ENCODE measurements at regions not wholly inside any gene's neighbourhood (a gene's known extent, or its start where the extent isn't known, plus 50 kb on each side); places are given as distances from the start of the nearest gene placed in this dataset.

GRCh38 chr7:126378642-126379041 is 874.1 kb downstream of the GRM8 start:
- H3K4me3 ChIP-seq (ENCODE audit: low read length) = no peak overlapping the region
- intact Hi-C loops (cut with DNase I) = no loop called here
- H3K9me3 ChIP-seq (ENCODE audit: control insufficient read depth, low read length) = no peaks in the 10 kb centered on the region
- H3K4me1 ChIP-seq (ENCODE audit: control insufficient read depth, insufficient read depth, low read length) = no peaks in the 10 kb centered on the region
- H3K27me3 ChIP-seq (ENCODE audit: control insufficient read depth, insufficient read depth) = no peaks in the 10 kb centered on the region
- ATAC-seq (no peak), DNase-seq (no peak)
- no peak overlapping the region for H3K27ac ChIP-seq (ENCODE audit: low read length)
- 43% methylated on average over 2 of the region's 2 CpGs for WGBS

- Histone ChIP-seq H3K27ac (ENCODE audit: low read length) (no peak overlapping the region), H3K4me3 (ENCODE audit: low read length) (no peak overlapping the region), H3K9me3 (ENCODE audit: control insufficient read depth, low read length) (no peaks in the 10 kb centered on the region), H3K27me3 (ENCODE audit: control insufficient read depth, insufficient read depth) (no peaks in the 10 kb centered on the region), H3K4me1 (ENCODE audit: control insufficient read depth, insufficient read depth, low read length) (no peaks in the 10 kb centered on the region)
- WGBS = 80% methylated on average over 1 of the region's 1 CpG
- intact Hi-C loops (cut with DNase I) = no loop called here
- DNase-seq (no peak), ATAC-seq (no peak)
Measured at GRCh38 chr7:126370038-126370668, 882.6 kb downstream of the GRM8 start.

- ATAC-seq (no peak), DNase-seq (no peak)
- 62% methylated on average over 1 of the region's 1 CpG for WGBS
- no peak overlapping the region for H3K4me3 ChIP-seq (ENCODE audit: low read length)
- H3K9me3 ChIP-seq (ENCODE audit: control insufficient read depth, low read length) = no peaks in the 10 kb centered on the region
- no peaks in the 10 kb centered on the region for H3K4me1 ChIP-seq (ENCODE audit: control insufficient read depth, insufficient read depth, low read length)
- H3K27me3 ChIP-seq (ENCODE audit: control insufficient read depth, insufficient read depth) = no peaks in the 10 kb centered on the region
- intact Hi-C loops (cut with DNase I) = no loop called here
- H3K27ac ChIP-seq (ENCODE audit: low read length) = no peak overlapping the region
Measured at GRCh38 chr7:126362746-126363145, 890.0 kb downstream of the GRM8 start.

GRCh38 chr7:126361183-126361582 is 891.6 kb downstream of the GRM8 start:
- no peaks in the 10 kb centered on the region for H3K9me3 ChIP-seq (ENCODE audit: control insufficient read depth, low read length)
- no peak for DNase-seq
- no peaks in the 10 kb centered on the region for H3K4me1 ChIP-seq (ENCODE audit: control insufficient read depth, insufficient read depth, low read length)
- whole genome bisulfite sequencing = 78% methylated on average over 3 of the region's 3 CpGs
- intact Hi-C loops (cut with DNase I) = no loop called here
- no peak overlapping the region for H3K4me3 ChIP-seq (ENCODE audit: low read length)
- no peak for ATAC-seq
- no peak overlapping the region for H3K27ac ChIP-seq (ENCODE audit: low read length)
- H3K27me3 ChIP-seq (ENCODE audit: control insufficient read depth, insufficient read depth) = no peaks in the 10 kb centered on the region

- no peak for DNase-seq
- H3K4me3 ChIP-seq (ENCODE audit: low read length) = no peak overlapping the region
- intact Hi-C loops (cut with DNase I) = no loop called here
- H3K27me3 ChIP-seq (ENCODE audit: control insufficient read depth, insufficient read depth) = no peaks in the 10 kb centered on the region
- no peaks in the 10 kb centered on the region for H3K9me3 ChIP-seq (ENCODE audit: control insufficient read depth, low read length)
- 46% methylated on average over 4 of the region's 4 CpGs for WGBS
- ATAC-seq = no peak
- no peak overlapping the region for H3K27ac ChIP-seq (ENCODE audit: low read length)
- H3K4me1 ChIP-seq (ENCODE audit: control insufficient read depth, insufficient read depth, low read length) = no peaks in the 10 kb centered on the region
Measured at GRCh38 chr7:126339813-126340212, 912.9 kb downstream of the GRM8 start.

- Histone ChIP-seq H3K4me3 (ENCODE audit: low read length) (no peak overlapping the region), H3K9me3 (ENCODE audit: control insufficient read depth, low read length) (no peaks in the 10 kb centered on the region), H3K27me3 (ENCODE audit: control insufficient read depth, insufficient read depth) (no peaks in the 10 kb centered on the region), H3K4me1 (ENCODE audit: control insufficient read depth, insufficient read depth, low read length) (no peaks in the 10 kb centered on the region), H3K27ac (ENCODE audit: low read length) (no peak overlapping the region)
- ATAC-seq = no peak
- intact Hi-C loops (cut with DNase I) = no loop called here
- DNase-seq = no peak
- WGBS = 65% methylated on average over 1 of the region's 1 CpG
Measured at GRCh38 chr7:126305671-126306070, 947.1 kb downstream of the GRM8 start.

GRCh38 chr7:126303926-126304325 is 948.8 kb downstream of the GRM8 start:
- 79% methylated on average over 1 of the region's 1 CpG for WGBS

GRCh38 chr7:126302639-126303038 is 950.1 kb downstream of the GRM8 start:
- Histone ChIP-seq H3K4me1 (ENCODE audit: control insufficient read depth, insufficient read depth, low read length) (no peaks in the 10 kb centered on the region), H3K27ac (ENCODE audit: low read length) (no peak overlapping the region), H3K4me3 (ENCODE audit: low read length) (no peak overlapping the region), H3K27me3 (ENCODE audit: control insufficient read depth, insufficient read depth) (no peaks in the 10 kb centered on the region), H3K9me3 (ENCODE audit: control insufficient read depth, low read length) (no peaks in the 10 kb centered on the region)
- WGBS = 61% methylated on average over 2 of the region's 2 CpGs
- ATAC-seq (no peak), DNase-seq (no peak)
- intact Hi-C loops (cut with DNase I) = no loop called here

More at GRCh38 chr7:126303926-126304325, 948.8 kb downstream of the GRM8 start:
- intact Hi-C loops (cut with DNase I) = no loop called here
- ATAC-seq (no peak), DNase-seq (no peak)
- no peaks in the 10 kb centered on the region for H3K9me3 ChIP-seq (ENCODE audit: control insufficient read depth, low read length)
- no peaks in the 10 kb centered on the region for H3K27me3 ChIP-seq (ENCODE audit: control insufficient read depth, insufficient read depth)
- H3K4me3 ChIP-seq (ENCODE audit: low read length) = no peak overlapping the region
- H3K27ac ChIP-seq (ENCODE audit: low read length) = no peak overlapping the region
- no peaks in the 10 kb centered on the region for H3K4me1 ChIP-seq (ENCODE audit: control insufficient read depth, insufficient read depth, low read length)

GRCh38 chr7:126286317-126286716 is 966.4 kb downstream of the GRM8 start:
- Histone ChIP-seq H3K27ac (ENCODE audit: low read length) (no peak overlapping the region), H3K4me1 (ENCODE audit: control insufficient read depth, insufficient read depth, low read length) (no peaks in the 10 kb centered on the region), H3K4me3 (ENCODE audit: low read length) (no peak overlapping the region), H3K27me3 (ENCODE audit: control insufficient read depth, insufficient read depth) (no peaks in the 10 kb centered on the region), H3K9me3 (ENCODE audit: control insufficient read depth, low read length) (no peaks in the 10 kb centered on the region)
- ATAC-seq (no peak), DNase-seq (no peak)
- intact Hi-C loops (cut with DNase I) = no loop called here
- 52% methylated on average over 2 of the region's 2 CpGs for WGBS

GRCh38 chr7:126236261-126236660 is 1016.5 kb downstream of the GRM8 start:
- Histone ChIP-seq H3K27ac (ENCODE audit: low read length) (no peak overlapping the region), H3K27me3 (ENCODE audit: control insufficient read depth, insufficient read depth) (no peaks in the 10 kb centered on the region), H3K9me3 (ENCODE audit: control insufficient read depth, low read length) (no peaks in the 10 kb centered on the region), H3K4me1 (ENCODE audit: control insufficient read depth, insufficient read depth, low read length) (no peaks in the 10 kb centered on the region), H3K4me3 (ENCODE audit: low read length) (no peak overlapping the region)
- ATAC-seq (no peak), DNase-seq (no peak)
- WGBS = 82% methylated on average over 5 of the region's 5 CpGs
- intact Hi-C loops (cut with DNase I) = no loop called here

GRCh38 chr7:126228356-126229061 is 1024.2 kb downstream of the GRM8 start:
- Histone ChIP-seq H3K4me1 (ENCODE audit: control insufficient read depth, insufficient read depth, low read length) (no peaks in the 10 kb centered on the region), H3K9me3 (ENCODE audit: control insufficient read depth, low read length) (no peaks in the 10 kb centered on the region), H3K27ac (ENCODE audit: low read length) (no peak overlapping the region), H3K27me3 (ENCODE audit: control insufficient read depth, insufficient read depth) (no peaks in the 10 kb centered on the region), H3K4me3 (ENCODE audit: low read length) (no peak overlapping the region)
- ATAC-seq (no peak), DNase-seq (no peak)
- 85% methylated on average over 4 of the region's 4 CpGs for WGBS
- intact Hi-C loops (cut with DNase I) = no loop called here
